Stomach (tissue), 4 donors: ENCODE measurements at regions not wholly inside any gene's neighbourhood (a gene's known extent, or its start where the extent isn't known, plus 50 kb on each side); places are given as distances from the start of the nearest gene placed in this dataset.

Source experiments
- CTCF ChIP-seq, 7 experiments: fragments of 450-650 bp in 4 of 7; fragments of 200-600 bp in 3 of 7; sonication (generic) in 3 of 7; IDR thresholded peaks; one replicate each; pipeline ENCODE4 v1.5.1; 2016 to 2019; ENCODE audit warnings: antibody characterized with exemption in 7 of 7, control low read depth in 2 of 7, mild to moderate bottlenecking in 1 of 7
- POLR2AphosphoS5 ChIP-seq, 3 donors: sonication (generic); formaldehyde crosslinking; IDR thresholded peaks; one replicate each; pipeline ENCODE4 v1.6.1; 2016; ENCODE audit warnings: antibody characterized with exemption in 3 of 3

- TF ChIP-seq POLR2AphosphoS5 (IDR thresholded peaks at IDR 0.05) (no peak), CTCF (IDR thresholded peaks at IDR 0.05) (no peak)
Observed at GRCh38 chr5:26239588-26239987, 798.8 kb downstream of the CDH9 start.
